Neural crest cell (in vitro differentiated cells): ENCODE measurements at regions not wholly inside any gene's neighbourhood (a gene's known extent, or its start where the extent isn't known, plus 50 kb on each side); places are given as distances from the start of the nearest gene placed in this dataset.

Experiments
- DNase-seq: peaks from one replicate; pipeline ENCODE4 v3.0.0; 2021; ENCODE audit warnings: low read depth, mixed read lengths, low spot score
- H3K27ac Mint-ChIP-seq: one replicate; pipeline ENCODE4 v1.8.0; 2021; ENCODE audit warnings: mild to moderate bottlenecking, mixed read lengths; ENCODE audit not compliant: unreplicated experiment
- H3K27me3 Mint-ChIP-seq: 2 replicates; pipeline ENCODE4 v1.8.0; 2021; ENCODE audit warnings: low read depth, mild to moderate bottlenecking, mixed read lengths
- H3K36me3 Mint-ChIP-seq: 2 replicates; pipeline ENCODE4 v1.8.0; 2021; ENCODE audit warnings: low read depth, mild to moderate bottlenecking, mixed read lengths
- H3K4me1 Mint-ChIP-seq: 2 replicates; pipeline ENCODE4 v1.8.0; 2021; ENCODE audit warnings: mixed read lengths
- H3K4me3 Mint-ChIP-seq: one replicate; pipeline ENCODE4 v1.8.0; 2021; ENCODE audit warnings: mild to moderate bottlenecking, mixed read lengths
- H3K9me3 Mint-ChIP-seq: 2 replicates; pipeline ENCODE4 v1.8.0; 2021; ENCODE audit warnings: mixed read lengths
- TF ChIP-seq, protein P1 (sequence below): fragments of 200-600 bp; sonication (generic); conservative IDR thresholded peaks from 2 replicates; pipeline ENCODE4 v1.5.0; 2021; ENCODE audit warnings: antibody characterized with exemption, mild to moderate bottlenecking

DNA sequence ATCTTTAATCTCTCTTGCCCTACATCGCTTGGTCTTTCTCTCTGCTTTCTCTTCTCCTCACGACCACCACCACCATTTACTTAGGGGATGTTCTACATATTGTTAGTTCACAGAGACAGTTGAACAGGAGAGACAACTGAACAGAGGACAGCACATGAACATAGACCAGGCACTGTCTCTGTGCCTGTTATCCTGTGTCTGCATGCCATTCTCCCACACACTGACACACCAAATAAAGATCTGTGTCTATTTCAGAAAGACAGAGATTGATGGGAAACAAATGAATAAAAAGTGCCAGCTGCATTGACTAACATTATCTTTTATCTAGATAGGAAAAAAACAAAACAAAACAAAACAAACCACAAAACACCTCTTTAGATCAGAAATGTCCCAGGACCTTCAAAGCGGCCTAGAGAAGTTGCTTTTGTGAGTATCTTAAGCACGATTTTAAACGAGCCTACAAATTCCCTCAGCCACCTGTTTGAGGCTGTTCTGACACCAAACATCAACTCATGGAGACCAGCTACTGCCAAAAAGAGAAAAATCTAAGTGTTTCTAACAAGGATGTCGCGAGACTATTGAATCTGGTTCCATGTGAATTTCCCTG is 77.6 kb upstream of the PARP11 start:
- TF ChIP-seq, protein P1, sequence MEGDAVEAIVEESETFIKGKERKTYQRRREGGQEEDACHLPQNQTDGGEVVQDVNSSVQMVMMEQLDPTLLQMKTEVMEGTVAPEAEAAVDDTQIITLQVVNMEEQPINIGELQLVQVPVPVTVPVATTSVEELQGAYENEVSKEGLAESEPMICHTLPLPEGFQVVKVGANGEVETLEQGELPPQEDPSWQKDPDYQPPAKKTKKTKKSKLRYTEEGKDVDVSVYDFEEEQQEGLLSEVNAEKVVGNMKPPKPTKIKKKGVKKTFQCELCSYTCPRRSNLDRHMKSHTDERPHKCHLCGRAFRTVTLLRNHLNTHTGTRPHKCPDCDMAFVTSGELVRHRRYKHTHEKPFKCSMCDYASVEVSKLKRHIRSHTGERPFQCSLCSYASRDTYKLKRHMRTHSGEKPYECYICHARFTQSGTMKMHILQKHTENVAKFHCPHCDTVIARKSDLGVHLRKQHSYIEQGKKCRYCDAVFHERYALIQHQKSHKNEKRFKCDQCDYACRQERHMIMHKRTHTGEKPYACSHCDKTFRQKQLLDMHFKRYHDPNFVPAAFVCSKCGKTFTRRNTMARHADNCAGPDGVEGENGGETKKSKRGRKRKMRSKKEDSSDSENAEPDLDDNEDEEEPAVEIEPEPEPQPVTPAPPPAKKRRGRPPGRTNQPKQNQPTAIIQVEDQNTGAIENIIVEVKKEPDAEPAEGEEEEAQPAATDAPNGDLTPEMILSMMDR = no peak
- DNase-seq = no peak
- Mint-ChIP-seq H3K27ac (no peak overlapping the region), H3K4me3 (no peak overlapping the region), H3K9me3 (no peaks in the 10 kb centered on the region), H3K4me1 (peaks cover 12% of the 10 kb centered on the region), H3K27me3 (peaks cover 6% of the 10 kb centered on the region), H3K36me3 (peaks cover 4% of the 10 kb centered on the region)

DNA sequence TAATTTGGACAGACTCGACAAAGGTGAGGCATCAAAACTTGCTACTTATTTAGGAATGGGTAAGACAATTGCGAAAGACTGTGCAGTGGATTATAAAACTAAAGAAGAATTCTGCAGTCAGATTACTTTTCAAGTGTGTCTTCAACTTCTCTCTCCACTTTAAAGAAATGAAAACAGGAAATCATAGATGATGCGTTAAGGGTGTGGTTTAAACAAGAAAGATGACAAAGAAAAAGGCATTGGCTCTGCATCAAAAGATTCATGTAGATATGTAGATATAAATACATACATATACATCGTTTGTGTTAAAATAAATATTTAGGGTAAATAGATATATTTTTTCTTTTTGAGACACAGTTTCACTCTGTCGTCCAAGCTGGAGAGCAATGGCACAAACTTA is 74.6 kb upstream of the PARP11 start:
- Mint-ChIP-seq H3K27me3 (peaks cover 9% of the 10 kb centered on the region), H3K4me1 (peaks cover 28% of the 10 kb centered on the region), H3K27ac (no peak overlapping the region), H3K4me3 (no peak overlapping the region), H3K9me3 (no peaks in the 10 kb centered on the region), H3K36me3 (peaks cover 4% of the 10 kb centered on the region)
- TF ChIP-seq, protein P1 = no peak
- DNase-seq = no peak

DNA sequence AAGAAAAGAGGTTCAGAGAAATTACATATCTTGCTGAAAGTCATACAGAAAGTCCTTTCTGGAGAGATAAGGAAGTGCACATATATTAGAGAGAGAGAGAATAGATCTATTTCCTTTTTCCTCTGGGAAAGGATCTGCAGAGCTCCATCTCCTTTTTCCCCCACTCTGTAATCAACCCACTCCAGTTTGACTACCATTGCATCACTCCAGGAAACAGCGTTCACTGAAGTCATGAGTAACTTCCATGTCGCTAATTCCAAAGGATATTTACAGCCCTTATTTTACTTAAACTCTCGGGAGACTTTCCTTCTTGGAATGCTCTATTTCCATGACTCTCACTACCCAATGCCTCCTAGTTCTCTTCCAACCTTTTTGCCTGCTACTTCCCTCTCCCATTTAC is 72.5 kb upstream of the PARP11 start:
- H3K27me3 Mint-ChIP-seq = peaks cover 8% of the 10 kb centered on the region
- peaks cover 3% of the 10 kb centered on the region for H3K36me3 Mint-ChIP-seq
- no peaks in the 10 kb centered on the region for H3K9me3 Mint-ChIP-seq
- peaks cover 20% of the 10 kb centered on the region for H3K4me1 Mint-ChIP-seq
- no peak overlapping the region for H3K4me3 Mint-ChIP-seq
- TF ChIP-seq, protein P1 = no peak
- H3K27ac Mint-ChIP-seq = no peak overlapping the region
- DNase-seq = no peak

DNA sequence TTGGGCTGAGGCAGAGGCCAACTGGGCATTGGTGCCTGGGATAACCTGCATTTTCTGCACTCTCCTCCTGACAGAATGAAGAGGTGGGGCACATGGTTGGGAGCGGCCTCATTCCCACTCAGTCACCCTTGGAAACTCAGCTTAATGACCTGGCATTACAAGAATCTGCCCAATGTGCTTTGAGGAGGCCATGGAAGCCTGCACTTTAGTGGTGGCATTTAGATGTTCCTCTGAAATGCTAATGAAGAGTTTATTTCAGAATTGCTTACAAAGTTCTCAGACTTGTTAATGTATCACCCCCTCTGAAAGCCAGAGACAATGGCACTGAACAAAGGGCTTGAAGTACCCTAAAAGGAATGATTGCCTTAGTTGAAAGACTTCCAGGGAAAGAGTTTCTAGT is 71.4 kb upstream of the PARP11 start:
- Mint-ChIP-seq H3K9me3 (no peaks in the 10 kb centered on the region), H3K36me3 (no peaks in the 10 kb centered on the region), H3K4me1 (peaks cover 17% of the 10 kb centered on the region), H3K27me3 (peaks cover 6% of the 10 kb centered on the region), H3K27ac (no peak overlapping the region), H3K4me3 (no peak overlapping the region)
- no peak for DNase-seq
- TF ChIP-seq, protein P1 = no peak

DNA sequence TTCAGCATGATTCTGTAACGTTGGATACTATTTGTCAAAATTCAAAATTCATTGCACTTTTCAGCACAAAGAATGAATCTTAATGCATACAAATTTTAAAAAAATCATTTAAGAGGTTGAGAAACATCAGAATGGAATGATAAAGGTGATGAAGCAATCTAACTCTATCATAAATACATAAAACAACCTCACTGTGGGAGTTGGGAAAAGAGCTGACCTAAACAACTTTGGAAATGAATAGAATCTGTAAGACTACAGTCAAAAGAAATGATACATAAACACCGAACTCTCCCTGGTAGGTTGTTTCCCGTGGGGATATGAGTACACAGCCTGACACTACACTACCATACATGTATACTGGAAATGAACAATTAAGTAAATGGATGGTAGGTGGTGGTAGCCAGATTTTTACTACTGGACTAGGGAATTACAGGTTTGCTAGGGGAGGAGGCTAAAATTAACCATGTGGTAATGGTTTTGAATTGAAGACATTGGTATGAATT is 64.9 kb upstream of the PARP11 start:
- no peak overlapping the region for H3K27ac Mint-ChIP-seq
- no peak overlapping the region for H3K4me3 Mint-ChIP-seq
- peaks cover 6% of the 10 kb centered on the region for H3K4me1 Mint-ChIP-seq
- TF ChIP-seq, protein P1 = no peak
- H3K9me3 Mint-ChIP-seq = peaks cover 4% of the 10 kb centered on the region
- no peak for DNase-seq
- H3K27me3 Mint-ChIP-seq = no peaks in the 10 kb centered on the region
- no peaks in the 10 kb centered on the region for H3K36me3 Mint-ChIP-seq
